MM.1S (cell line): ENCODE measurements at regions not wholly inside any gene's neighbourhood (a gene's known extent, or its start where the extent isn't known, plus 50 kb on each side); places are given as distances from the start of the nearest gene placed in this dataset.
"Not testable (repeated sequence)": the region's sequence is repeated elsewhere in the genome, so short reads cannot be mapped to it uniquely, and the experiment has no call there.

Experiments used
- DNase-seq: peaks from one replicate; pipeline ENCODE4 v3.0.0-alpha.2; 2015
- H2AFZ ChIP-seq: fragments of 300-600 bp; sonication (generic); 2 replicates; pipeline ENCODE4 v1.6.0; 2016; ENCODE audit warnings: antibody characterized with exemption, low read length
- H3F3A ChIP-seq: fragments of 300-600 bp; sonication (generic); 2 replicates; pipeline ENCODE4 v1.6.1; 2016; ENCODE audit warnings: mild to moderate bottlenecking, antibody characterized with exemption, low read length, moderate library complexity, mixed read lengths; ENCODE audit not compliant: insufficient read depth
- H3K27ac ChIP-seq: fragments of 300-600 bp; sonication (generic); 2 replicates; pipeline ENCODE4 v1.5.1; 2016; ENCODE audit warnings: mild to moderate bottlenecking, low read length
- H3K27me3 ChIP-seq: fragments of 300-600 bp; sonication (generic); replicated peaks from 2 replicates; pipeline ENCODE4 v1.6.0; 2016; ENCODE audit warnings: low read length; ENCODE audit not compliant: insufficient read depth
- H3K36me3 ChIP-seq: fragments of 300-600 bp; sonication (generic); replicated peaks from 2 replicates; pipeline ENCODE4 v1.6.1; 2016; ENCODE audit warnings: mild to moderate bottlenecking, low read length, mixed read lengths; ENCODE audit not compliant: insufficient read depth
- H3K4me1 ChIP-seq: fragments of 300-600 bp; sonication (generic); 2 replicates; pipeline ENCODE4 v1.6.1; 2016; ENCODE audit warnings: low read length, mixed read lengths
- H3K4me2 ChIP-seq: fragments of 300-600 bp; sonication (generic); 2 replicates; pipeline ENCODE4 v1.6.0; 2016; ENCODE audit warnings: low read depth, low read length
- H3K4me3 ChIP-seq: fragments of 300-600 bp; sonication (generic); 2 replicates; pipeline ENCODE4 v1.5.1; 2016; ENCODE audit warnings: low read length, mixed read lengths
- H3K79me2 ChIP-seq: fragments of 300-600 bp; sonication (generic); 2 replicates; pipeline ENCODE4 v1.6.1; 2016; ENCODE audit warnings: mixed run types, low read length, mixed read lengths
- H3K9ac ChIP-seq: fragments of 300-600 bp; sonication (generic); 2 replicates; pipeline ENCODE4 v1.6.1; 2016; ENCODE audit warnings: low read length, mixed read lengths
- H3K9me2 ChIP-seq: fragments of 300-600 bp; sonication (generic); replicated peaks from 2 replicates; pipeline ENCODE4 v1.6.1; 2016; ENCODE audit warnings: mild to moderate bottlenecking, low read length, mixed read lengths; ENCODE audit not compliant: insufficient read depth
- H3K9me3 ChIP-seq: fragments of 300-600 bp; sonication (generic); replicated peaks from 2 replicates; pipeline ENCODE4 v1.6.1; 2016; ENCODE audit warnings: mild to moderate bottlenecking, low read length, mixed read lengths; ENCODE audit not compliant: insufficient read depth
- H4K20me1 ChIP-seq: fragments of 300-600 bp; sonication (generic); 2 replicates; pipeline ENCODE4 v1.6.1; 2016; ENCODE audit warnings: mild to moderate bottlenecking, low read length, moderate library complexity, mixed read lengths; ENCODE audit not compliant: insufficient read depth
- CTCF ChIP-seq: fragments of 300-600 bp; sonication (generic); IDR thresholded peaks from 2 replicates; pipeline ENCODE4 v1.5.1; 2016; ENCODE audit warnings: antibody characterized with exemption, low read length, mixed read lengths
- EZH2 ChIP-seq: fragments of 300-600 bp; sonication (generic); optimal IDR thresholded peaks from 2 replicates; pipeline ENCODE3; 2017; ENCODE audit warnings: low read depth, mild to moderate bottlenecking, antibody characterized with exemption, low read length, mixed read lengths
- EZH2phosphoT487 ChIP-seq: fragments of 300-600 bp; sonication (generic); IDR thresholded peaks from 2 replicates; pipeline ENCODE4 v1.6.1; 2018; ENCODE audit warnings: antibody characterized with exemption, low read length

DNA sequence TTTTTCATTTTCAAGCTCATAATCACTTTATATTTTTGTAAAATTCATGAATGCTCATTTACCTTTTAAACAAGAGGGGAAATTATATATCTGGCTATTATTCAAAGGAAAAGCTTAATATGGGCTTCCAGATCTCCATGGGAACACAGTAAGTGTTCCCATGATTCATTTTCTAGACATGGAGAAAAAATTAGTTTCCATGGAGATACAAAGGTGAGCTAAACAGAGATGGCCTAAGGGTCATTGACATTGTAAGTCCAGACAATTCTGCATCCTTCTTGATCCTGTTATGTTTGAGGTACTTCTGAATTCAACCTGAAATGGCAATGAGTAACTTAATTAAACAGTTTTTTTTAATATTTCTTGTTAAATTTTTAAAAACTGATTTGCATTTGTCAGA, 341.4 kb upstream of the PRR16 start:
- Histone ChIP-seq H3K79me2 (no peaks in the 10 kb centered on the region), H3K4me2 (no peak overlapping the region), H3K4me1 (no peaks in the 10 kb centered on the region), H3K27me3 (no peaks in the 10 kb centered on the region), H3K9me2 (no peaks in the 10 kb centered on the region), H3F3A (no peaks in the 10 kb centered on the region), H3K9me3 (no peaks in the 10 kb centered on the region), H3K9ac (no peak overlapping the region), H2AFZ (no peak overlapping the region), H3K36me3 (no peaks in the 10 kb centered on the region), H4K20me1 (no peaks in the 10 kb centered on the region), H3K4me3 (no peak overlapping the region), H3K27ac (no peak overlapping the region)
- no peak for DNase-seq
- TF ChIP-seq CTCF, result no peak
- no peak for TF ChIP-seq EZH2phosphoT487
- TF ChIP-seq EZH2, result no peak

DNA sequence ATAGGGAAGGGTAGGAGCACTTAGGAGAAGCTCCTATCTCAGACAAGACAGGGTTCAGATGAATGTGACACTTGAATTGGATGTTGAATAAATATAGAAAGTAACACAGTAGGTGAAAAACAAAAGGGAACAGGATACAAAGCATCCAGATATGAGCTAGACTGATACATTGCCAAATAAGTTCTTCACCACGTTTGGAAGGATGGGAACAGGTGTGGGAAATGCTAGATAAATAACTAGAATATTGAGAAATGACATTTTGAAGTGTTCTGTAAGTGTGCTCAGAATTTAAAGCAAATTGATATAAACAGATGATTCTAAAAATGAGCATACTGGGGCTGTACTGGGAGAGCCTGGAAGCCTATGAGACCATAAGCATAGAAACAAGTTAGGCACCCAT, 340.1 kb upstream of the PRR16 start:
- Histone ChIP-seq H3F3A (no peaks in the 10 kb centered on the region), H3K27ac (no peak overlapping the region), H3K4me2 (no peak overlapping the region), H3K4me1 (no peaks in the 10 kb centered on the region), H3K36me3 (no peaks in the 10 kb centered on the region), H3K79me2 (no peaks in the 10 kb centered on the region), H3K9me3 (no peaks in the 10 kb centered on the region), H3K9me2 (no peaks in the 10 kb centered on the region), H2AFZ (no peak overlapping the region), H3K4me3 (no peak overlapping the region), H3K27me3 (no peaks in the 10 kb centered on the region), H4K20me1 (no peaks in the 10 kb centered on the region), H3K9ac (no peak overlapping the region)
- no peak for DNase-seq
- TF ChIP-seq CTCF (no peak), EZH2 (no peak), EZH2phosphoT487 (no peak)

- no peak overlapping the region for H3K9ac ChIP-seq
- no peak for DNase-seq
- no peaks in the 10 kb centered on the region for H3K27me3 ChIP-seq
- H2AFZ ChIP-seq, result no peak overlapping the region
- no peak overlapping the region for H3K27ac ChIP-seq
- no peaks in the 10 kb centered on the region for H3K9me2 ChIP-seq
- H3F3A ChIP-seq, result no peaks in the 10 kb centered on the region
- H3K36me3 ChIP-seq, result no peaks in the 10 kb centered on the region
- no peak overlapping the region for H3K4me3 ChIP-seq
- H3K79me2 ChIP-seq, result no peaks in the 10 kb centered on the region
- no peak overlapping the region for H3K4me2 ChIP-seq
- H4K20me1 ChIP-seq, result no peaks in the 10 kb centered on the region
- H3K9me3 ChIP-seq, result no peaks in the 10 kb centered on the region
- no peaks in the 10 kb centered on the region for H3K4me1 ChIP-seq
- TF ChIP-seq EZH2phosphoT487, result no peak
- TF ChIP-seq EZH2, result no peak
- TF ChIP-seq CTCF, result no peak
These were observed 339.1 kb upstream of the PRR16 start for GRCh38 chr5:120124961-120125360.

DNA sequence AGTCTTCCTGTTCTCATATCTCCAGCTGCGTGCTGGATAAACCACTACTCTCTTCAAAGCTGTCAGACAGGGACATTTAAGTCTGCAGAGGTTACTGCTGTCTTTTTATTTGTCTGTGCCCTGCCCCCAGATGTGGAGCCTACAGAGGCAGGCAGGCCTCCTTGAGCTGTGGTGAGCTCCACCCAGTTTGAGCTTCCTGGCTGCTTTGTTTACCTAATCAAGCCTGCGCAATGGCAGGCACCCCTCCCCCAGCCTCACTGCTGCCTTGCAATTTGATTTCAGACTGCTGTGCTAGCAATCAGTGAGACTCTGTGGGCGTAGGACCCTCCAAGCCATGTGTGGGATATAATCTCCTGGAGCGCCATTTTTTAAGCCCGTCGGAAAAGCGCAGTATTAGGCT, 331.8 kb upstream of the PRR16 start:
- not testable (repeated sequence) for H3K4me1 ChIP-seq, H3K9me3 ChIP-seq, H3K79me2 ChIP-seq, H3K27me3 ChIP-seq, H3K4me2 ChIP-seq, H3K4me3 ChIP-seq, H4K20me1 ChIP-seq, H3K36me3 ChIP-seq, H3K9me2 ChIP-seq, H3K9ac ChIP-seq, H3F3A ChIP-seq, DNase-seq, H2AFZ ChIP-seq, H3K27ac ChIP-seq
